ENCODE measurements at regions not wholly inside any gene's neighbourhood (a gene's known extent, or its start where the extent isn't known, plus 50 kb on each side); places are given as distances from the start of the nearest gene placed in this dataset.

GRCh38 chr5:161115941-161116340 is 263.9 kb upstream of the ATP10B start:
- no peak for DNase-seq

- DNase-seq: no peak
Observed at GRCh38 chr5:161112371-161112770, 260.4 kb upstream of the ATP10B start.

GRCh38 chr5:161105525-161105924 is 253.5 kb upstream of the ATP10B start:
- no peak for DNase-seq

- no peak for DNase-seq
Observed at GRCh38 chr5:161098516-161098915, 246.5 kb upstream of the ATP10B start.

GRCh38 chr5:161096581-161096980 is 244.6 kb upstream of the ATP10B start:
- DNase-seq: no peak

- no peak for DNase-seq
Observed at GRCh38 chr5:161095953-161096352, 243.9 kb upstream of the ATP10B start.

GRCh38 chr5:161094411-161094810 is 242.4 kb upstream of the ATP10B start:
- no peak for DNase-seq

- no peak for DNase-seq
Observed at GRCh38 chr5:161093100-161093499, 241.1 kb upstream of the ATP10B start.

- DNase-seq: no peak
Observed at GRCh38 chr5:161089569-161089968, 237.6 kb upstream of the ATP10B start.

GRCh38 chr5:161086461-161086860 is 234.4 kb upstream of the ATP10B start:
- no peak for DNase-seq

- peak; percentile 31 for DNase-seq
Observed at GRCh38 chr5:161085056-161085455, 233.0 kb upstream of the ATP10B start.

- no peak for DNase-seq
Observed at GRCh38 chr5:161084115-161084514, 232.1 kb upstream of the ATP10B start.

- DNase-seq: no peak
Observed at GRCh38 chr5:161078793-161079192, 226.8 kb upstream of the ATP10B start.

- no peak for DNase-seq
Observed at GRCh38 chr5:161077936-161078545, 226.0 kb upstream of the ATP10B start.

- DNase-seq: no peak
Observed at GRCh38 chr5:161077496-161077895, 225.5 kb upstream of the ATP10B start.

- no peak for DNase-seq
Observed at GRCh38 chr5:161064781-161065180, 212.8 kb upstream of the ATP10B start.

GRCh38 chr5:161064297-161064696 is 212.3 kb upstream of the ATP10B start:
- DNase-seq: no peak

- no peak for DNase-seq
Observed at GRCh38 chr5:161058781-161059180, 206.8 kb upstream of the ATP10B start.

- DNase-seq: no peak
Observed at GRCh38 chr5:161051920-161052500, 200.0 kb upstream of the ATP10B start.

- DNase-seq: no peak
Observed at GRCh38 chr5:161047024-161047423, 195.0 kb upstream of the ATP10B start.

- no peak for DNase-seq
Observed at GRCh38 chr5:161042862-161043261, 190.9 kb upstream of the ATP10B start.

GRCh38 chr5:161042443-161042842 is 190.4 kb upstream of the ATP10B start:
- DNase-seq: no peak

- no peak for DNase-seq
Observed at GRCh38 chr5:161040818-161041217, 188.8 kb upstream of the ATP10B start.

- no peak for DNase-seq
Observed at GRCh38 chr5:161036296-161036695, 184.3 kb upstream of the ATP10B start.

GRCh38 chr5:161034451-161034850 is 182.4 kb upstream of the ATP10B start:
- no peak for DNase-seq

All from left hindlimb (tissue), 1 donor.